ENCODE measurements at regions not wholly inside any gene's neighbourhood (a gene's known extent, or its start where the extent isn't known, plus 50 kb on each side); places are given as distances from the start of the nearest gene placed in this dataset.

DNA sequence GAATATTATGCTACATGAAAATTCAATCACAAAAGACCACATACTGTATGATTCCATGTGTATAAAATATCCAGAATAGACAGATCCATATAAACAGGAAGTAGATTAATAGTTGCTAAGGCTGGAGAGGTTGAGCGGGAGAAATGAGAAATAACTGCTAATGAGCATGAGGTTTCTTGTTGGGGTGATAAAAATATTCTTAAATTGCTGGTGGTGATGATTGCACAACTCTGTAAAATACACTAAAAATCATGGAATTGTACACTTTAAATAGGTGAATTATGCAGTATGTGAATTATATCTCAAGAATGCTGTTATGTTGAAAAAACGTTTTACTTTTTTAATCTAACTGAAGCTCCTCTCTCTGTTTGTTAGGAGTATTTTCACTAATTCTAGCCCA, 101.8 kb upstream of the CREB1 start (continued):
- TF ChIP-seq, protein P1, sequence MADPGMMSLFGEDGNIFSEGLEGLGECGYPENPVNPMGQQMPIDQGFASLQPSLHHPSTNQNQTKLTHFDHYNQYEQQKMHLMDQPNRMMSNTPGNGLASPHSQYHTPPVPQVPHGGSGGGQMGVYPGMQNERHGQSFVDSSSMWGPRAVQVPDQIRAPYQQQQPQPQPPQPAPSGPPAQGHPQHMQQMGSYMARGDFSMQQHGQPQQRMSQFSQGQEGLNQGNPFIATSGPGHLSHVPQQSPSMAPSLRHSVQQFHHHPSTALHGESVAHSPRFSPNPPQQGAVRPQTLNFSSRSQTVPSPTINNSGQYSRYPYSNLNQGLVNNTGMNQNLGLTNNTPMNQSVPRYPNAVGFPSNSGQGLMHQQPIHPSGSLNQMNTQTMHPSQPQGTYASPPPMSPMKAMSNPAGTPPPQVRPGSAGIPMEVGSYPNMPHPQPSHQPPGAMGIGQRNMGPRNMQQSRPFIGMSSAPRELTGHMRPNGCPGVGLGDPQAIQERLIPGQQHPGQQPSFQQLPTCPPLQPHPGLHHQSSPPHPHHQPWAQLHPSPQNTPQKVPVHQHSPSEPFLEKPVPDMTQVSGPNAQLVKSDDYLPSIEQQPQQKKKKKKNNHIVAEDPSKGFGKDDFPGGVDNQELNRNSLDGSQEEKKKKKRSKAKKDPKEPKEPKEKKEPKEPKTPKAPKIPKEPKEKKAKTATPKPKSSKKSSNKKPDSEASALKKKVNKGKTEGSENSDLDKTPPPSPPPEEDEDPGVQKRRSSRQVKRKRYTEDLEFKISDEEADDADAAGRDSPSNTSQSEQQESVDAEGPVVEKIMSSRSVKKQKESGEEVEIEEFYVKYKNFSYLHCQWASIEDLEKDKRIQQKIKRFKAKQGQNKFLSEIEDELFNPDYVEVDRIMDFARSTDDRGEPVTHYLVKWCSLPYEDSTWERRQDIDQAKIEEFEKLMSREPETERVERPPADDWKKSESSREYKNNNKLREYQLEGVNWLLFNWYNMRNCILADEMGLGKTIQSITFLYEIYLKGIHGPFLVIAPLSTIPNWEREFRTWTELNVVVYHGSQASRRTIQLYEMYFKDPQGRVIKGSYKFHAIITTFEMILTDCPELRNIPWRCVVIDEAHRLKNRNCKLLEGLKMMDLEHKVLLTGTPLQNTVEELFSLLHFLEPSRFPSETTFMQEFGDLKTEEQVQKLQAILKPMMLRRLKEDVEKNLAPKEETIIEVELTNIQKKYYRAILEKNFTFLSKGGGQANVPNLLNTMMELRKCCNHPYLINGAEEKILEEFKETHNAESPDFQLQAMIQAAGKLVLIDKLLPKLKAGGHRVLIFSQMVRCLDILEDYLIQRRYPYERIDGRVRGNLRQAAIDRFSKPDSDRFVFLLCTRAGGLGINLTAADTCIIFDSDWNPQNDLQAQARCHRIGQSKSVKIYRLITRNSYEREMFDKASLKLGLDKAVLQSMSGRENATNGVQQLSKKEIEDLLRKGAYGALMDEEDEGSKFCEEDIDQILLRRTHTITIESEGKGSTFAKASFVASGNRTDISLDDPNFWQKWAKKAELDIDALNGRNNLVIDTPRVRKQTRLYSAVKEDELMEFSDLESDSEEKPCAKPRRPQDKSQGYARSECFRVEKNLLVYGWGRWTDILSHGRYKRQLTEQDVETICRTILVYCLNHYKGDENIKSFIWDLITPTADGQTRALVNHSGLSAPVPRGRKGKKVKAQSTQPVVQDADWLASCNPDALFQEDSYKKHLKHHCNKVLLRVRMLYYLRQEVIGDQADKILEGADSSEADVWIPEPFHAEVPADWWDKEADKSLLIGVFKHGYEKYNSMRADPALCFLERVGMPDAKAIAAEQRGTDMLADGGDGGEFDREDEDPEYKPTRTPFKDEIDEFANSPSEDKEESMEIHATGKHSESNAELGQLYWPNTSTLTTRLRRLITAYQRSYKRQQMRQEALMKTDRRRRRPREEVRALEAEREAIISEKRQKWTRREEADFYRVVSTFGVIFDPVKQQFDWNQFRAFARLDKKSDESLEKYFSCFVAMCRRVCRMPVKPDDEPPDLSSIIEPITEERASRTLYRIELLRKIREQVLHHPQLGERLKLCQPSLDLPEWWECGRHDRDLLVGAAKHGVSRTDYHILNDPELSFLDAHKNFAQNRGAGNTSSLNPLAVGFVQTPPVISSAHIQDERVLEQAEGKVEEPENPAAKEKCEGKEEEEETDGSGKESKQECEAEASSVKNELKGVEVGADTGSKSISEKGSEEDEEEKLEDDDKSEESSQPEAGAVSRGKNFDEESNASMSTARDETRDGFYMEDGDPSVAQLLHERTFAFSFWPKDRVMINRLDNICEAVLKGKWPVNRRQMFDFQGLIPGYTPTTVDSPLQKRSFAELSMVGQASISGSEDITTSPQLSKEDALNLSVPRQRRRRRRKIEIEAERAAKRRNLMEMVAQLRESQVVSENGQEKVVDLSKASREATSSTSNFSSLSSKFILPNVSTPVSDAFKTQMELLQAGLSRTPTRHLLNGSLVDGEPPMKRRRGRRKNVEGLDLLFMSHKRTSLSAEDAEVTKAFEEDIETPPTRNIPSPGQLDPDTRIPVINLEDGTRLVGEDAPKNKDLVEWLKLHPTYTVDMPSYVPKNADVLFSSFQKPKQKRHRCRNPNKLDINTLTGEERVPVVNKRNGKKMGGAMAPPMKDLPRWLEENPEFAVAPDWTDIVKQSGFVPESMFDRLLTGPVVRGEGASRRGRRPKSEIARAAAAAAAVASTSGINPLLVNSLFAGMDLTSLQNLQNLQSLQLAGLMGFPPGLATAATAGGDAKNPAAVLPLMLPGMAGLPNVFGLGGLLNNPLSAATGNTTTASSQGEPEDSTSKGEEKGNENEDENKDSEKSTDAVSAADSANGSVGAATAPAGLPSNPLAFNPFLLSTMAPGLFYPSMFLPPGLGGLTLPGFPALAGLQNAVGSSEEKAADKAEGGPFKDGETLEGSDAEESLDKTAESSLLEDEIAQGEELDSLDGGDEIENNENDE (IDR thresholded peaks at IDR 0.05; ENCODE audit: low read depth, low read length), result no peak
- TF ChIP-seq CEBPB (tag; IDR thresholded peaks at IDR 0.05), result peak; percentile 47
- TF ChIP-seq HDGF (IDR thresholded peaks at IDR 0.05), result no peak

Data from K562 (cell line).